OCI-LY3 (cell line): ENCODE measurements at regions not wholly inside any gene's neighbourhood (a gene's known extent, or its start where the extent isn't known, plus 50 kb on each side); places are given as distances from the start of the nearest gene placed in this dataset.

Experiments
- H2AFZ ChIP-seq: fragments of 200-600, 300-600 bp; shearing (Covaris generic); 2 replicates; pipeline ENCODE4 v1.6.0; 2014; ENCODE audit warnings: antibody characterized with exemption, low read depth, low read length
- H3K27ac ChIP-seq: fragments of 200-600, 300-600 bp; sonication (generic); 2 replicates; pipeline ENCODE4 v1.5.1; 2014; ENCODE audit warnings: mild to moderate bottlenecking, low read length, moderate library complexity, mixed read lengths
- H3K27me3 ChIP-seq: fragments of 200-600, 300-600 bp; sonication (generic); 2 replicates; pipeline ENCODE4 v1.6.1; 2014; ENCODE audit warnings: low read depth, low read length, mixed read lengths
- H3K36me3 ChIP-seq: fragments of 200-600, 300-600 bp; sonication (generic); replicated peaks from 2 replicates; pipeline ENCODE3; 2014; ENCODE audit warnings: low read depth, low read length, mixed read lengths
- H3K4me1 ChIP-seq: fragments of 300-600, 200-600 bp; sonication (generic); 2 replicates; pipeline ENCODE4 v1.6.1; 2014; ENCODE audit warnings: low read length, mixed read lengths
- H3K4me2 ChIP-seq: fragments of 200-600, 300-600 bp; sonication (generic); 2 replicates; pipeline ENCODE4 v1.6.1; 2014; ENCODE audit warnings: low read length, mixed read lengths
- H3K4me3 ChIP-seq: fragments of 300-600, 200-600 bp; sonication (generic); 2 replicates; pipeline ENCODE4 v1.5.1; 2014; ENCODE audit warnings: antibody characterized with exemption, mild to moderate bottlenecking, low read length, moderate library complexity
- H3K79me2 ChIP-seq: fragments of 300-600, 200-600 bp; shearing (Covaris generic); 2 replicates; pipeline ENCODE4 v1.6.1; 2014; ENCODE audit warnings: mild to moderate bottlenecking, low read length, mixed read lengths
- H3K9ac ChIP-seq: fragments of 300-600, 200-600 bp; shearing (Covaris generic); 2 replicates; pipeline ENCODE4 v1.6.0; 2014; ENCODE audit warnings: mild to moderate bottlenecking, low read length, moderate library complexity
- H3K9me3 ChIP-seq: fragments of 200-600, 300-600 bp; shearing (Covaris generic); 2 replicates; pipeline ENCODE4 v1.6.1; 2014; ENCODE audit warnings: low read length, mixed read lengths; ENCODE audit not compliant: insufficient read depth
- H4K20me1 ChIP-seq: fragments of 200-600, 300-600 bp; sonication (generic); 2 replicates; pipeline ENCODE4 v1.6.1; 2016; ENCODE audit warnings: low read length, mixed read lengths; ENCODE audit not compliant: insufficient read depth
- EZH2phosphoT487 ChIP-seq: fragments of 200-600 bp; shearing (Covaris generic); IDR thresholded peaks from 2 replicates; pipeline ENCODE4 v1.6.1; 2018; ENCODE audit warnings: antibody characterized with exemption, mixed run types, low read depth
- TF ChIP-seq, protein P1 (sequence below): fragments of 200-600, 300-600 bp; sonication (generic); IDR thresholded peaks from 2 replicates; pipeline ENCODE4 v1.5.1; 2014; ENCODE audit warnings: antibody characterized with exemption, low read length, low read depth

DNA sequence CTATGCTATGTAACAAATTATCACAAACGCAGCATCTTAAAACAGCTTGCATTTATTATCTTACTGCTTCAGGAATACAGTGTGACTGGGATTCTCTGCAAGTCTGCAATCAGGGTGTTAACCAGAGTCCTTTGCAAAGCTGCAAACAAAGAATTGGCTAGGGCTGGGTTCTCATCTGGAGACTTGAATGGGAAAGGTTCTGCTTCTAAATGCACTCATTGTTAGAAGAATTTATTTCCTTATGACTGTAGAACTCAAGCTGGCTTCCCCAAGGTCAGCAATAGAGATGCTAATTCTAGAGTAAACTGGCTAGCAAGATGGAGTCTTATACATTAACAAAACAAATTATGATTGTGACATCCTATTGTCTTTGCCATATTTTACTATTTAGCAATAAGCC is 673.7 kb downstream of the DIPK2A start:
- no peak overlapping the region for H3K9ac ChIP-seq
- H3K79me2 ChIP-seq, result no peaks in the 10 kb centered on the region
- no peak overlapping the region for H3K4me2 ChIP-seq
- H4K20me1 ChIP-seq, result no peaks in the 10 kb centered on the region
- H3K9me3 ChIP-seq, result no peaks in the 10 kb centered on the region
- TF ChIP-seq, protein P1, sequence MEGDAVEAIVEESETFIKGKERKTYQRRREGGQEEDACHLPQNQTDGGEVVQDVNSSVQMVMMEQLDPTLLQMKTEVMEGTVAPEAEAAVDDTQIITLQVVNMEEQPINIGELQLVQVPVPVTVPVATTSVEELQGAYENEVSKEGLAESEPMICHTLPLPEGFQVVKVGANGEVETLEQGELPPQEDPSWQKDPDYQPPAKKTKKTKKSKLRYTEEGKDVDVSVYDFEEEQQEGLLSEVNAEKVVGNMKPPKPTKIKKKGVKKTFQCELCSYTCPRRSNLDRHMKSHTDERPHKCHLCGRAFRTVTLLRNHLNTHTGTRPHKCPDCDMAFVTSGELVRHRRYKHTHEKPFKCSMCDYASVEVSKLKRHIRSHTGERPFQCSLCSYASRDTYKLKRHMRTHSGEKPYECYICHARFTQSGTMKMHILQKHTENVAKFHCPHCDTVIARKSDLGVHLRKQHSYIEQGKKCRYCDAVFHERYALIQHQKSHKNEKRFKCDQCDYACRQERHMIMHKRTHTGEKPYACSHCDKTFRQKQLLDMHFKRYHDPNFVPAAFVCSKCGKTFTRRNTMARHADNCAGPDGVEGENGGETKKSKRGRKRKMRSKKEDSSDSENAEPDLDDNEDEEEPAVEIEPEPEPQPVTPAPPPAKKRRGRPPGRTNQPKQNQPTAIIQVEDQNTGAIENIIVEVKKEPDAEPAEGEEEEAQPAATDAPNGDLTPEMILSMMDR, result no peak
- no peak for TF ChIP-seq EZH2phosphoT487
- H3K36me3 ChIP-seq, result no peaks in the 10 kb centered on the region
- H3K27ac ChIP-seq, result no peak overlapping the region
- no peak overlapping the region for H3K4me3 ChIP-seq
- no peaks in the 10 kb centered on the region for H3K27me3 ChIP-seq
- H2AFZ ChIP-seq, result no peak overlapping the region
- no peaks in the 10 kb centered on the region; the same call in 1 of the 2 replicates for H3K4me1 ChIP-seq

DNA sequence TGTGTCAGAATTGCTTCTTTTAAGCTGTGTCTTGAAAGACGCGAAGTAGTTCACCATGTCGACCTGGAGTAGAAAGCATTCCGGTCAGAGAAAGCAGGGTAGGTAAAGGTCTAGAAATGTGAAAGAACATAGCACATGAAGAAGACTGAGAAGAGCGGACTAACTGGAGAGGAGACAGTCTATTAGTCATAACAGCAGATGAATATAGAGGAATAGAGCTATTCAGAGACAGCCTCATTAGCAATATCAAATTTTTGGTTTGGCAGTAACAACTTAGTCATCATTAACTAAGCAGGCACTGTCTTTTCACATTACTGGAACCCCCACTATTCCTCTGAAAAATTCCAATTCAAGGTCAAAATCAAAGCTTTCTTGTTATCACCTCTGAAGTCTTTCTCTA is 678.8 kb downstream of the DIPK2A start:
- H2AFZ ChIP-seq, result no peak overlapping the region
- H3K4me3 ChIP-seq, result no peak overlapping the region
- H3K27me3 ChIP-seq, result no peaks in the 10 kb centered on the region
- H4K20me1 ChIP-seq, result no peaks in the 10 kb centered on the region
- no peak overlapping the region for H3K27ac ChIP-seq
- no peak overlapping the region for H3K4me2 ChIP-seq
- H3K36me3 ChIP-seq, result no peaks in the 10 kb centered on the region
- H3K4me1 ChIP-seq, result no peaks in the 10 kb centered on the region; the same call in 1 of the 2 replicates
- H3K9ac ChIP-seq, result no peak overlapping the region
- no peak for TF ChIP-seq EZH2phosphoT487
- TF ChIP-seq, protein P1, result no peak
- H3K79me2 ChIP-seq, result no peaks in the 10 kb centered on the region
- no peaks in the 10 kb centered on the region for H3K9me3 ChIP-seq

DNA sequence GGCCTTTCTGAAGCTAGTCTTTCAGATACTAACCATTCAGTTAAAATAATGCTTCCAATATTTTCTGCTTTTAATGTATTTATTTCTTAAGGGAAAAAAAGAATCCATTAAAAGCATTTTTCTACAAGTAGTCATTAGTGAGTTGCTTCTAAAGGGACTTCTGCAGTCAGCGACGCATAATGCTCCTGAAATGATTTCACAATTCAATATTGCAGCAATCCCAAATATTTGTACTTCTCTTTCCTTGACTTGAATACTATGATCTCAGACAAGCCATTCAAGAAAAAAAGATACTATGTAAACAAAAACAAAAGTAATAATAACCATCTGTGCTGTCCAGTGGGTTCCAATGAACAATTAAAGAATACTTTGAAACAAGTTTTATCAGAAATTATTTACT is 681.0 kb downstream of the DIPK2A start:
- Histone ChIP-seq H3K79me2 (no peaks in the 10 kb centered on the region), H3K4me3 (no peak overlapping the region), H3K9ac (no peak overlapping the region), H3K4me1 (no peaks in the 10 kb centered on the region; the same call in 1 of the 2 replicates), H4K20me1 (no peaks in the 10 kb centered on the region), H2AFZ (no peak overlapping the region), H3K36me3 (no peaks in the 10 kb centered on the region), H3K9me3 (no peaks in the 10 kb centered on the region), H3K4me2 (no peak overlapping the region), H3K27ac (no peak overlapping the region), H3K27me3 (no peaks in the 10 kb centered on the region)
- TF ChIP-seq, protein P1, result no peak
- TF ChIP-seq EZH2phosphoT487, result no peak

GRCh38 chr3:144655423-144655822 is 683.8 kb downstream of the DIPK2A start:
- no peak overlapping the region for H3K4me2 ChIP-seq
- no peak overlapping the region for H3K9ac ChIP-seq
- H2AFZ ChIP-seq, result no peak overlapping the region
- H3K79me2 ChIP-seq, result no peaks in the 10 kb centered on the region
- no peaks in the 10 kb centered on the region for H4K20me1 ChIP-seq
- H3K36me3 ChIP-seq, result no peaks in the 10 kb centered on the region
- H3K4me3 ChIP-seq, result no peak overlapping the region
- H3K27ac ChIP-seq, result no peak overlapping the region
- TF ChIP-seq, protein P1, result no peak
- no peak for TF ChIP-seq EZH2phosphoT487
- H3K4me1 ChIP-seq, result peaks cover 10% of the 10 kb centered on the region
- H3K27me3 ChIP-seq, result no peaks in the 10 kb centered on the region
- H3K9me3 ChIP-seq, result no peaks in the 10 kb centered on the region
